G401 (cell line): ENCODE measurements at regions not wholly inside any gene's neighbourhood (a gene's known extent, or its start where the extent isn't known, plus 50 kb on each side); places are given as distances from the start of the nearest gene placed in this dataset.
"Not testable (repeated sequence)": the region's sequence is repeated elsewhere in the genome, so short reads cannot be mapped to it uniquely, and the experiment has no call there.

Experiments
- DNase-seq: peaks from one replicate; pipeline ENCODE4 v3.0.0-alpha.2; 2015; ENCODE audit warnings: low spot score
- in situ Hi-C: cut with HindIII; loops from 2 replicates; pipeline ENCODE4 v1.10.0; 2016; ENCODE audit warnings: low sequenced_read_pairs, mixed read lengths

GRCh38 chr20:6696001-6696400, 71.5 kb upstream of the BMP2 start:
- no peak for DNase-seq
- in situ Hi-C loops: no loop called here

GRCh38 chr20:6693808-6694198, 73.7 kb upstream of the BMP2 start:
- in situ Hi-C loops, DNase-seq: not testable (repeated sequence)

- no peak for DNase-seq
- in situ Hi-C loops: no loop called here
Observed at GRCh38 chr20:6693178-6693807, 74.2 kb upstream of the BMP2 start.

GRCh38 chr20:6692566-6693173, 74.8 kb upstream of the BMP2 start:
- in situ Hi-C loops: no loop called here
- no peak for DNase-seq

- in situ Hi-C loops: no loop called here
Observed at GRCh38 chr20:6691516-6691915, 76.0 kb upstream of the BMP2 start.

GRCh38 chr20:6689339-6689973, 78.0 kb upstream of the BMP2 start:
- in situ Hi-C loops: no loop called here
- no peak for DNase-seq

More at GRCh38 chr20:6691516-6691915, 76.0 kb upstream of the BMP2 start:
- no peak for DNase-seq

- in situ Hi-C loops: no loop called here
Observed at GRCh38 chr20:6686171-6686570, 81.3 kb upstream of the BMP2 start.

GRCh38 chr20:6685626-6686025, 81.9 kb upstream of the BMP2 start:
- in situ Hi-C loops: no loop called here

More at GRCh38 chr20:6686171-6686570, 81.3 kb upstream of the BMP2 start:
- no peak for DNase-seq

GRCh38 chr20:6685181-6685582, 82.3 kb upstream of the BMP2 start:
- no peak for DNase-seq

More at GRCh38 chr20:6685626-6686025, 81.9 kb upstream of the BMP2 start:
- DNase-seq: no peak

GRCh38 chr20:6683021-6683977, 84.2 kb upstream of the BMP2 start:
- in situ Hi-C loops: no loop called here
- no peak for DNase-seq

More at GRCh38 chr20:6685181-6685582, 82.3 kb upstream of the BMP2 start:
- in situ Hi-C loops: no loop called here

- in situ Hi-C loops: no loop called here
- DNase-seq: no peak
Observed at GRCh38 chr20:6680854-6681253, 86.6 kb upstream of the BMP2 start.

- in situ Hi-C loops: no loop called here
Observed at GRCh38 chr20:6680441-6680840, 87.0 kb upstream of the BMP2 start.

GRCh38 chr20:6679086-6679485, 88.4 kb upstream of the BMP2 start:
- in situ Hi-C loops: no loop called here
- no peak for DNase-seq

More at GRCh38 chr20:6680441-6680840, 87.0 kb upstream of the BMP2 start:
- DNase-seq: no peak

- DNase-seq: no peak
- in situ Hi-C loops: no loop called here
Observed at GRCh38 chr20:6678101-6678500, 89.4 kb upstream of the BMP2 start.

GRCh38 chr20:6674831-6675230, 92.7 kb upstream of the BMP2 start:
- DNase-seq: no peak
- in situ Hi-C loops: loop anchor here (5.0 kb wide), 1 partner anchor 32 kb away; no protein-coding TSS in a partner anchor

- in situ Hi-C loops: loop anchor here (5.0 kb wide), 1 partner anchor 34 kb away; no protein-coding TSS in a partner anchor
- DNase-seq: no peak
Observed at GRCh38 chr20:6673071-6673470, 94.4 kb upstream of the BMP2 start.

- in situ Hi-C loops: loop anchor here (5.0 kb wide), 1 partner anchor 35 kb away; no protein-coding TSS in a partner anchor
- no peak for DNase-seq
Observed at GRCh38 chr20:6671829-6672228, 95.7 kb upstream of the BMP2 start.

- in situ Hi-C loops: no loop called here
- no peak for DNase-seq
Observed at GRCh38 chr20:6668546-6668945, 98.9 kb upstream of the BMP2 start.

- in situ Hi-C loops: no loop called here
- no peak for DNase-seq
Observed at GRCh38 chr20:6665621-6666355, 101.7 kb upstream of the BMP2 start.
